Esophagus squamous epithelium (tissue), 5 donors: ENCODE measurements at regions not wholly inside any gene's neighbourhood (a gene's known extent, or its start where the extent isn't known, plus 50 kb on each side); places are given as distances from the start of the nearest gene placed in this dataset.

Experiments used
- DNase-seq: peaks from one replicate; lab custom pipeline; 2025; lab: John Stamatoyannopoulos, UW
- H3K27ac ChIP-seq, 4 donors: fragments of 200-600 bp; sonication (generic); one replicate each; pipeline ENCODE4 v1.5.1; 2016 to 2019; ENCODE audit warnings: mild to moderate bottlenecking in 1 of 4
- H3K27me3 ChIP-seq, 4 donors: fragments of 200-600 bp; sonication (generic); 1 replicate in 3 of 4; 2 replicates in 1 of 4; pipeline versions ENCODE4 v1.5.1 to v1.6.0; 2017 to 2021; ENCODE audit warnings: antibody characterized with exemption in 1 of 4
- H3K36me3 ChIP-seq, 3 donors: fragments of 200-600 bp; sonication (generic); one replicate each; pipeline ENCODE4 v1.5.1; 2016 to 2019
- H3K4me1 ChIP-seq, 3 donors: fragments of 200-600 bp; sonication (generic); one replicate each; pipeline ENCODE4 v1.5.1; 2017 to 2019
- H3K4me3 ChIP-seq, 4 donors: fragments of 200-600 bp; sonication (generic); 1 replicate in 3 of 4; 2 replicates in 1 of 4; pipeline ENCODE4 v1.5.1; 2016 to 2019; ENCODE audit warnings: mild to moderate bottlenecking in 2 of 4, moderate library complexity in 1 of 4
- H3K9me3 ChIP-seq, 3 donors: fragments of 200-600 bp; sonication (generic); one replicate each; pipeline ENCODE4 v1.5.1; 2016 to 2019
- POLR2A ChIP-seq, 4 donors: fragments of 450-650 bp; IDR thresholded peaks; one replicate each; pipeline ENCODE4 v1.6.1; 2017; ENCODE audit warnings: antibody characterized with exemption in 4 of 4, mild to moderate bottlenecking in 4 of 4, moderate library complexity in 3 of 4
- WGBS, 2 donors: methylation state at CpG; one replicate each; pipeline ENCODE4 v1.1.5; 2018; 5-methylcytosine and 5-hydroxymethylcytosine counted together
- intact Hi-C: fragments of 100-400 bp; cut with DNase I; formaldehyde crosslinking; loops from one replicate; pipeline ENCODE4 v1.15.0; 2022
- TF ChIP-seq, protein P1 (sequence below), 6 experiments: fragments of 450-650 bp in 4 of 6; fragments of 200-600 bp in 2 of 6; sonication (generic) in 2 of 6; IDR thresholded peaks; one replicate each; pipeline ENCODE4 v1.5.1; 2016 to 2019; ENCODE audit warnings: antibody characterized with exemption in 6 of 6, mild to moderate bottlenecking in 4 of 6, moderate library complexity in 4 of 6
- donor health status: DM: yes; HTN: yes; CAD: no.

DNA sequence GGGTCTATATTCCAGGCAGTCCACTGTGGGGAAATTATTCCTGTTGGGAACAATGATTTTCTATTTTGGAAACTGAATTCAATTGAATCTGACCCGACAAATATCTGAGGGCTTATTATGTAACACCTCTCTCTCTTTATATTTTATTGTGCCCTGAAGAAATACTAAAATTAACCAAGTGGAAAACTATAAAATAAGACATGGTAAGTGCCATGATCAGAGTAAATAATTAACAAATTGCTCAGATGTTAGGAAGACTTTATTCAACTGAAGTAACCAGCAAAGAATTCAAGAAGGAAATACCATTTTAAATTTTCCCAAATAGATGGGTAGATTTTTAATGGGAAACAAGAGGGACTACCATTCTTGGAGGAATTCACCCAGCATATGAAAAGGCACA is 632.9 kb downstream of the MAFB start:
- Histone ChIP-seq H3K9me3 (no peaks in the 10 kb centered on the region), H3K4me1 (no peaks in the 10 kb centered on the region), H3K27ac (no peak overlapping the region), H3K4me3 (no peak overlapping the region), H3K27me3 (no peaks in the 10 kb centered on the region), H3K36me3 (no peaks in the 10 kb centered on the region)
- TF ChIP-seq POLR2A (IDR thresholded peaks at IDR 0.05), result no peak
- TF ChIP-seq, protein P1, sequence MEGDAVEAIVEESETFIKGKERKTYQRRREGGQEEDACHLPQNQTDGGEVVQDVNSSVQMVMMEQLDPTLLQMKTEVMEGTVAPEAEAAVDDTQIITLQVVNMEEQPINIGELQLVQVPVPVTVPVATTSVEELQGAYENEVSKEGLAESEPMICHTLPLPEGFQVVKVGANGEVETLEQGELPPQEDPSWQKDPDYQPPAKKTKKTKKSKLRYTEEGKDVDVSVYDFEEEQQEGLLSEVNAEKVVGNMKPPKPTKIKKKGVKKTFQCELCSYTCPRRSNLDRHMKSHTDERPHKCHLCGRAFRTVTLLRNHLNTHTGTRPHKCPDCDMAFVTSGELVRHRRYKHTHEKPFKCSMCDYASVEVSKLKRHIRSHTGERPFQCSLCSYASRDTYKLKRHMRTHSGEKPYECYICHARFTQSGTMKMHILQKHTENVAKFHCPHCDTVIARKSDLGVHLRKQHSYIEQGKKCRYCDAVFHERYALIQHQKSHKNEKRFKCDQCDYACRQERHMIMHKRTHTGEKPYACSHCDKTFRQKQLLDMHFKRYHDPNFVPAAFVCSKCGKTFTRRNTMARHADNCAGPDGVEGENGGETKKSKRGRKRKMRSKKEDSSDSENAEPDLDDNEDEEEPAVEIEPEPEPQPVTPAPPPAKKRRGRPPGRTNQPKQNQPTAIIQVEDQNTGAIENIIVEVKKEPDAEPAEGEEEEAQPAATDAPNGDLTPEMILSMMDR (IDR thresholded peaks at IDR 0.05), result no peak
- WGBS, 2 donors, result 36 to 41% methylated on average over 1 of the region's 1 CpG
- DNase-seq, result no peak
- intact Hi-C loops, result no loop called here

DNA sequence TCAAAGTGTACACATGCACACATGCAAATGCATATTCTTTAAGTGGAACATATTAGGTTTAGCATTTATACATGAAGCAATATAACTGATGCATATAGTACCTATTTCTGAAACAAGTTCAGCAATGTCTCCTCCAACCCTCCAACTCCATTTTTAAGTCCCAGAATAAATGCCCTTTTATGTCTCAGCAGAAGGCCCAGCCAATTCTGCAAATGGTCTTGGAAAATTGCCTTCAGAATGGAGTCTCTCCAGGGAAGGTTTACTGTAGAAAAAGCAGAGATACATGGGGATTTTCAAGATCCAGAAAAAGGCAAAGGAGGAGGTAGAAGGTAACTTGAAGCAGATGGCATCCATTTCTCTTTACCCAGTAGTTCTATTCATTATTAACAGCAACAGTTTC is 633.3 kb downstream of the MAFB start:
- no peak overlapping the region for H3K4me3 ChIP-seq
- no peaks in the 10 kb centered on the region for H3K36me3 ChIP-seq
- H3K9me3 ChIP-seq, result no peaks in the 10 kb centered on the region
- no peak overlapping the region for H3K27ac ChIP-seq
- H3K27me3 ChIP-seq, result no peaks in the 10 kb centered on the region
- no peaks in the 10 kb centered on the region for H3K4me1 ChIP-seq
- TF ChIP-seq, protein P1 (IDR thresholded peaks at IDR 0.05), result no peak
- TF ChIP-seq POLR2A (IDR thresholded peaks at IDR 0.05), result no peak
- intact Hi-C loops, result no loop called here
- no peak for DNase-seq

DNA sequence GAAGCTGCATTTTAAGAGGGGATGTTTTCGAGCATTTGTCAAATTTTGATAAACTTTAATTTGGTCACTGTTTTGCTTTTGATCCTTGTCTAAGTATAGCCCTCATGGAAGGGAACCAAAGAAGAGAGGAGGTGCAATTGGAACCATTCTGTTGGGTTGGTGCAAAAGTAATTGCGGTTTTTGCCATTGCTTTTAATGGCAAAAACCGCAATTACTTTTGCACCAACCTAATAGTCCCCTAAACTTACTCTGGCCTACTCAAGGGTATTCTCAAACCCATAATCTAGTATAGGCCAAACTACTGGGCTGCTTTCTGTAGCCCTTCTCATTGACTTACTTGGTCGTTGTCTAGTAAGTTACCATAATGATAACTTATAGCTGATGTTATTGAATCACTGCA is 634.7 kb downstream of the MAFB start:
- Histone ChIP-seq H3K36me3 (no peaks in the 10 kb centered on the region), H3K27ac (no peak overlapping the region), H3K4me3 (no peak overlapping the region), H3K27me3 (no peaks in the 10 kb centered on the region), H3K4me1 (no peaks in the 10 kb centered on the region), H3K9me3 (no peaks in the 10 kb centered on the region)
- intact Hi-C loops, result no loop called here
- TF ChIP-seq, protein P1 (IDR thresholded peaks at IDR 0.05), result no peak
- TF ChIP-seq POLR2A (IDR thresholded peaks at IDR 0.05), result no peak
- WGBS, 2 donors, result 58 to 70% methylated on average over 4 of the region's 4 CpGs
- no peak for DNase-seq

DNA sequence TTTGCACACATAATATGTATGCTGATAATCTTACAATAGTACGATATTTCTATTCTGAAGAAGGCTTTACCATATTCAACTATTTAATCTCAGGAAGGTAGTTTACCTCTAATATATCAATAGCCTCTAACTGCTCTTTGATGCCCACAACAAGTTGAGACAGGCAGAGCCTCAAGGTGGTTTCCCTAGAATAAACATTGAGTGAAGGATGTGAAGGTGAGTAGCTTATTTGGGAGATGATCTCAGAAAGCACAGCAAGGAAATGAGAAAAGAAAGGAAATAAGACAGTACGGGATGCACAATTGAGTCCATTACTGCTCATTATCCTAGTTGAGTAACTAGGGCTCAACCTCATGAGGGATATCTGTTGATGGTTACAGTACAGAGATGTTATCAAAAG is 638.4 kb downstream of the MAFB start:
- intact Hi-C loops, result no loop called here
- Histone ChIP-seq H3K27me3 (no peaks in the 10 kb centered on the region), H3K9me3 (no peaks in the 10 kb centered on the region), H3K27ac (no peak overlapping the region), H3K4me1 (no peaks in the 10 kb centered on the region), H3K36me3 (no peaks in the 10 kb centered on the region), H3K4me3 (no peak overlapping the region)
- DNase-seq, result no peak
- TF ChIP-seq, protein P1 (IDR thresholded peaks at IDR 0.05), result no peak
- TF ChIP-seq POLR2A (IDR thresholded peaks at IDR 0.05), result no peak
- WGBS, 2 donors, result 40 to 51% methylated on average over 2 of the region's 2 CpGs

DNA sequence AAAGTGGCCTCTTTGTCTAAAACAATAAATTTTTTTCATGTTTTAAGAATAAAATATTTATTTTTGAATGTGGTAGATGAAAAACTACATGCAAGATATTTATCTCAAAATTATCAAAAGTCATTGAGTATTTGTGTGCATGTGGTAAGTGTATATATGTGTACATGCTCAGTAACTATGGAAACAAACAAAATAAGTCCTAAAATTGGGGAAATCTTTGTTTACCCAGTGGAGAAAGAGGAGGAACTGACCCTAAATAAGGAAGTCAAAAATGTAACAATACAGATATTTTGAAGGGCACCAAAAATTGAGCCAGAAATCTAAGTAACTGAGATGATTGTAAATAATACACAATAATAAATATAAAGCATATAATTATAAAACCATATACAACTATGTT is 639.2 kb downstream of the MAFB start:
- intact Hi-C loops, result no loop called here
- Histone ChIP-seq H3K4me1 (no peaks in the 10 kb centered on the region), H3K9me3 (no peaks in the 10 kb centered on the region), H3K4me3 (no peak overlapping the region), H3K27me3 (no peaks in the 10 kb centered on the region), H3K27ac (no peak overlapping the region), H3K36me3 (no peaks in the 10 kb centered on the region)
- DNase-seq, result no peak
- TF ChIP-seq, protein P1 (IDR thresholded peaks at IDR 0.05), result no peak
- TF ChIP-seq POLR2A (IDR thresholded peaks at IDR 0.05), result no peak
